ENCODE measurements at regions not wholly inside any gene's neighbourhood (a gene's known extent, or its start where the extent isn't known, plus 50 kb on each side); places are given as distances from the start of the nearest gene placed in this dataset.
A peak's percentile ranks its signal among the peaks of the same experiment; 100 is the strongest.

DNA sequence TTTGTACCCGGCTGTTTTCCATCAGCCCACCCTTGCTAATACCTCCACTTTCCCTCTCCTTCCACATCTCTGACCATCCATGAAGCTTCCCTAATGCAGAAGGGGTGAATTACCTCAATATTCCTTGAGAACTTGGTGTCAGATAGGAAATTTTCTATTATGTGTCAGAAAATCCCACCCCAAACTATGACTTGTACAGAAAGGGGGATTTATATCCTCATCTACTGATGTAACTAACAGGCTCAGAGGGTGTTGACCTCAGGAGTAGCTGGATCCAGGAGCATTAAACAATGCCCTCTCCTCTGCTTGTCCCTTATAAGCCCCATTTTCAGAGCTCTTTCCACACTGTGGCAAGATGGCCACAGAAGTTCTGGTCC lies 242.8 kb upstream of the TLE3 start:
- no peak for DNase-seq

DNA sequence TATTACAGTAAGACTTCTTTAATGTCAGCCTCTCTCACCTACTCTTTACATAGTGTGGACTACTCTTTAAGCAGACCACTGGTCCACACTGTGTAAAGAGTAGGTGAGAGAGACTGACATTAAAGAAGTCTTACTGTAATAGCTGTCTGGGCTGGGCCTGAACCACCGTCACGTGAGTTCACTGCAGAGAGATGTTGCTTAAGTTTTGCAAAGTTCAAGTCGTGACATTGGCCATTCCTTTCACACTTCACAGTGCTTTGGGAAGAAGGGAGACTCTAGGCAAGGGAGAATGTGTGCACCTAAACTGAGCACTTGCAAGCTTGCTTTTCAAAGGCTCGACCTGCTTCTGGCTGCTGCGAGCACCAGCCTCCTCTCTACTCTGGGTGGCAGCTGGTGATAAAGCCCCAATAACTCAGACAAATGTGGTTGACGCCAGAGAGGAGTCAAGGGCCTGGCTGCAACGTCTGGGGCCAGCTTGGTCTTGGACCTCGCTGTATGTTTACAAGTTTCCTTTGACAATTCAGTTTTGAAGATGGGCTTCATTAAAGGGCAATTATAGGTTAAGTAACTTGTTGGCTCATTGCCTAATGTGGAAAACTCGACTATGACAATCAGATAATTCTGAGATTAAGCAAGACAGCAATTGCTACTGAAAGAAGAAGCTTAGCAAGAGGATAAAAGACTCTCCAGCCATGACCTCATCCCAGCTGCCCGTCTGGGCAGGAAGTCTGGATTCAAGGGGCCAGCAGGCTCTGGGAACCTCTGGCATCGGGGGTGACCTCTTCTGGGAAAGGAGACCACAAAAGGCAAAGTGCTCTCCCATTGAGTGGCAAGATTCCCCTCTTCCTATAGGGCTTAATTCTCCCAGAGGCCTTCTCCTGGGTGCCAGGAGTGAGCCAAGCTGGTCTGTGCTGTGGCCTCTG lies 242.1 kb upstream of the TLE3 start:
- peak; percentile 53 for DNase-seq

DNA sequence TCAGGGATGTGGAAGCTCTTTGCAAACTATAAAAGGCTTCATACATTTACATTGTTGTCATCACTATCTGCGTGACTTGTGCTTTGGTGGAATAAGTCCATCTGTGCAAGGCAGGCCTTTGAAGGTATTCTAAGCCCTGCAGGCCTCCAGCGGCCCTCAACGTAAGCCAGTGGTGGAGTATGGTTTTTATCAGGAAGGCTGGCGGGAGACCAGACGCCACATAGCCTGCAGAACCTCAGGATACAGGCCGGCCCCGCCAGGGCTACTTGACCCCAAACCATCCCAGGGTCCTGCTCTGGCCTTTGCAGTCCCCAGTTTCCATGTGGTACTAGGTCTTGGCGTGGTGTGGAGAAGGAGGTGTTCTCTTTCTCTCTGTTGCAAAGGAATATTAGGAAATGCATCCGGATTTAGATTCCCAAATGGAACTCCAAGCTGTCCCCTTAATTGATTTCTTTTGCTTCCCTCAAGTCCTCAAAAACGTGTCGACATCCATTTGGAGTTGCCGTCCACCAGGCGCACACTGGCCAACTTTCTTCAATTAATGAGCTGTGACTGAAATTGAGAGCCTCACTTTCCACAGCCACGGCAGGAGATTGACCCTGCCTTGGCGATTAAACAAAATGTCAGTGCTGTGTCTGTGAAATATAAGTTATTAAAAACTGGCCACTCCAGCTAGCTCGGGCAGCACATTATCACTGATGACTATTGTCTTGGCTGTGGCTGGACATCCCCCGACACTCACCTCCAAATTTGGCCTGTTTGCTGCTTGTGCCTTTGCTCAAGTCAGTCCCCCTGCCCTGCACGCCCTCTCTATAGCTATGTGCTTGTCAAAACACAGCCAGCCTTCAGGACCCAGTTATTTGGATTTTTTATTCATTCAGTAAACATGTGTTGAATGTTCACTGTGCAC lies 239.8 kb upstream of the TLE3 start:
- DNase-seq = no peak

DNA sequence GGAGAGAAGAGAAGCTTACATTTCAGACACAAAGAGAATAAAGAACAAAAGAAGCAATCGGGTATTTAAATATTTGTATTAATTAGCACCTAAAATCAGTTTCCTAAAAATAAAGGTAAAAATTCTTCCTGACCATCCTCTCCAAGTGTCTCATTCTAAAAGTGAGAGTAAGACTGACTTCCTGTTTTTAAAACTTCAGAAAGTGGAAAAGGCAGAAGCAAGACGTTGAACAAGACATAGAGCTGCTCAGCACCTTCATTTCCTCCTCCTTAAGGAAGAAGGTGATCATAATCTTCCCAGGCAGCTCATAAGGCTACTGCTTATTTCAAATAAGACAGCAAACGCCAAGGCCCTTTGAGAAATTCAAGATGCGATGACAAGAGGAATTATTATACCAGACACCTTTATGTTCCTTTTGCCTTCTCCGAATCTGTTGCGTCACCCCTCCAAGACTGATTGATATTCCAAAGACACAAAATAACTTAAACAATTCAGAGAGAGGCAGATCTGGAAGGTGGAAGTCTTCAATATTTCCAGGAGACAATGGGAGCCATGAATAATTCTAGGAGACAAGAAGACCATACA lies 238.8 kb upstream of the TLE3 start:
- DNase-seq = no peak

DNA sequence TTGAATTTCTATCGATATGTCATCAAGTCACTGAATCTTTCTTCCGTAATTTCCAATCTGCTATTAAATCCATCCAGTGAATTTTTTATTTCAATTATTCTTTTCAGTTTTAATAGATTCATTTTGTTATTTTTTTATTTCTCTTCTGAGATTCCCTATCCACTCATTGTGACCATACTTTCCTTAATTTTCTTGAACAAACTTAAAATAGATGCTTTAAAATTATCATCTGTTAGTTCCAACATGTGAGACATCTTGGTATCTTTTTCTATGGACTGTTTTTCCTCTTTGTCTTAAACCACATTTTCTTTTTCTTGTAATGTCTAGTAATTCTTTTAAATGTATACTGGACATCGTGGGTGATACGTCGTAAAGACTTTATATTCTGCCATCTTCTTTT lies 236.6 kb upstream of the TLE3 start:
- DNase-seq = no peak

DNA sequence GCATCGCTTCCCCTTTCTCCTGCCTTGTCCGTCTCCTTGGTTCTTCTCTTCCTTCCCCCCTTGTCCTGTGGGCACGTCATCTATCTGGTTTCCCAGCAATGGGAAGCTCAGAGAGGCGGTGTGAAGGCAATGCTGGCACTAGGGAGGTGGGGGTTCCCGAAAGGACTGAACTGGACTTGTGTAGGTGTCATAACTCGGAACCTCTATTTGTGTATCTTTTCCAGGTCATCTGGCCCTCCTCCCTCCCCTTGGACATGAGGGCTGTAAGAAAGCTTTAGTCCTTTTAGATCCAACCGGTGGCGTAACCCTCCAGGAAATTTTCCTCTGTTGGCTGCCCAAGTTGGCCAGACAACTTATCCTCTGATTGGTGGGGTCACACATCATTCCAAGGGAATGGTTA lies 231.5 kb upstream of the TLE3 start:
- DNase-seq = no peak

DNA sequence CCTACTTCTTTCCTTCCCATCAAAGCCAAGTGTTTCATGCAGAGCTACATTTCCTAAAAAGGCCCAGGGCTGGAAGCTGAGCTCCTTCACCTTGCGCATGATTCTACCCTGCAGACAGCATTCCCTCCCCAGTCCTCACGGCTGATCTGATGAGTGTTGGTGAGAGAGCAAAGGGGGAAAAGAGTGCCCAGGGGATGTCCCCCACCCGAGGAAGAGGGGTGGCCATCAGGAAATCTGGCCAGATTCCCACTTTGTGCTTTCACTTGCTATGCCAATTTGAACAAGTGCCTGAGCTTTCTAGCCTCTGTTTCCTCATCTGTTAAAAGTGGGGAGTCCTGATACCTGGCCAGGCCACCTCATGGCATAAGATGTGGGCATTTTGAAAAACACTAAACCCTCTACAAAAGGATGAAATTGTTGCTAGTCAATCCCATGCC lies 231.0 kb upstream of the TLE3 start:
- no peak for DNase-seq

DNA sequence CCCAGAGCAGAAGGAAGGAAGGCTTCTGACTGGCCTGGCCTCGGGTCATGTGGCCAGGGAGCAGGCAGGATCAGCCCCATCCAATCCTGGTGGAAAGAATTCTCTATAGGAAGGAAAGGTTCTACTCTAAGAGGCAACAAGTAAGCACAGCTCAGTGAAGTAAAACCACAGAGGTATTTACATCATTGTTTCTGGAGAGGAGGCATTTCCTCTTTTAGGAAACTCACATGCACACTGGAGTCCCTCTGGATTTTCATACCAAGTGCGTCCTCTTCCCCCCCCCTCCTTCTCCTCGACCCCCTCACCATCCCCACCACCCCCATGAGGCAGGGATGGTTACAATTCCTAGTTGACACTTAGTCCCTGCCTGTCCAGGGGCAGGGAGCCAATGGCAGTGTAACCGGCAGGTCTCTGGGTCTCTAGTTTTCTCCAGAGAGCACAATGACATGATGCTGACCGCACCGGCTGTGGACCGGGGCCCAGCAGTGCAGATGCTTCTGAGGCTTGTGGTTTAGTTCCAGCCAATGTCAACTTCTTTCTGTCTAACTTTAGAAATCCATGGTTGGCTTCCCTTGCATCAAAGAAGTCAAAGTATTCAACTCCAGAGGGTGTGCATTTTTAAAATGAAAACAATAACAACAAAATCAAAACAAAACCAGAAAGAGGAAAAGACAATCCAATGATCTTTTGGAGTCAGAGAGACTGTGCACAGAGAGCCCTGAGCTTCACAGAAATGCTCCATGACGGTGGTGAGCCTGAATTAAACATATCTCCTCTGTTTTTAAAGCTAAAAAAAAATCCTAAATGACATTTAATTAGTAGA lies 230.3 kb upstream of the TLE3 start:
- no peak for DNase-seq

DNA sequence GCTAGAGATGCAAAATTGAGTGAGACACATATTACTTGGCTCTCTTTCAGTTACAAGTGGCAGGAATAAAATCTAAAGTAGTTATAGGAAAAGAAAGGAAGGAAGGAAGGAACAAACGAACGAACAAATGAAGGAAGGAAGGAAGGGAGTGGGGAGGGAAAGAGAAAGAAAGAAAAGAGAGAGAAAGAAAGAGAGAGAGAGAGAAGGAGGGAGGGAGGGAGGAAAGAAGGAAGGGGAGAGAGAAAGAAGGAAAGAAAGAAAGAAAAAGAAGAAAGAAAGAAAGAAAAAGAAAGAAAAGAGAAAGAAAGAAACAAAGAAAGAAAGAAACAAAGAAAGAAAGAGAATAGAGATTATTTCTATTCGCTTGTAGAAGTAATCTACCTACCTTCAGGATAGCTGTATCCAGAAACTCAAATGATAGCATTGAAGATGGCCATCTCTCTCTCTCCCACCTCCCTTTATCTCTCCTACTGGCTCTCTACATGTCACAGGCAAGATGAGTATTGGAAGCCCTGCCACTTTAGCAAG lies 229.7 kb upstream of the TLE3 start:
- DNase-seq = no peak

DNA sequence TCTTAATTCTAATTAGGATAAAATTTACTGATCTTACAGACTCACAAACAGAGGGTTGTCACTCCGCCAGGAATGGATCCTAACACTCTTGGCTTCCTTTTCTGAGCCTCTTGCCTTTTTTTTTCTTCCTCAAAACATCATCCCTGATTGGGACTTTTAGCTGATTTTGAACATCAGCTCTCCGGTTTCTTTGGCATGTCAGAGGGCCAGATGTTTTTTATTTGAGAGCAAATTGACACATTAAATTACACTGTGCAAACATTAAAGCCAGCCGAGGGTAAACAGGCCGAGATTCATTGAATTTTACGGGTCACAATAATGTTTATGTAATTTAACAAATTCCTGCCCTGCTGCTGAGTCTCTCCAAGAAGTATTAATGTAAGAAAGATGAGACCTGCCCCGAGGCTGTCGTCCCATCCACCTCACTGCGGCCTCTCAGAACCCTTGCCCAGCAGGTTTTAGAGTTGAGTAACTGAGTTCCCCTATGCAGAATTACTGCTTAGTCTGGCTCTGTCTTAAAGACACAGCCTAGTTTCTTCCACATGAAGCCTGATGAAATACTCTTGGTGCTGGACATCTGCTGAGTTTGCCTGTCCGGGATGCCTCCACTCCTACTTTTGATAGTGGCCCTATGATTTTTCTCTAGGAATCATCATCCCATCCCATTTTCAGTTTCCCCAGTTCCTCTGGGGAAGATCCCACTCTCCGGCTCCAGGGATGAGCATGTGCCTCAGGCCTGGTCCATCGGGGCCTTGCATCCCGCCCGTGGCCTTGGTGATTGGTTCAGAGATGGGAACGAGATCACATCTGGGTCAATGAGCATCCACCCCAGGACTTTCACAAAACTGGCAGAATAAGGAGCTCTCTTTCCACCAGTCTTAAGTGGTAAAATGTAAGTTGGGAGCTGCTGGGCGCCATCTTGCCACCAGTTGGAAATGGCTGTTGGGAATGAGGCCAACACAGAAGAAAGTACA lies 226.6 kb upstream of the TLE3 start:
- DNase-seq = no peak

DNA sequence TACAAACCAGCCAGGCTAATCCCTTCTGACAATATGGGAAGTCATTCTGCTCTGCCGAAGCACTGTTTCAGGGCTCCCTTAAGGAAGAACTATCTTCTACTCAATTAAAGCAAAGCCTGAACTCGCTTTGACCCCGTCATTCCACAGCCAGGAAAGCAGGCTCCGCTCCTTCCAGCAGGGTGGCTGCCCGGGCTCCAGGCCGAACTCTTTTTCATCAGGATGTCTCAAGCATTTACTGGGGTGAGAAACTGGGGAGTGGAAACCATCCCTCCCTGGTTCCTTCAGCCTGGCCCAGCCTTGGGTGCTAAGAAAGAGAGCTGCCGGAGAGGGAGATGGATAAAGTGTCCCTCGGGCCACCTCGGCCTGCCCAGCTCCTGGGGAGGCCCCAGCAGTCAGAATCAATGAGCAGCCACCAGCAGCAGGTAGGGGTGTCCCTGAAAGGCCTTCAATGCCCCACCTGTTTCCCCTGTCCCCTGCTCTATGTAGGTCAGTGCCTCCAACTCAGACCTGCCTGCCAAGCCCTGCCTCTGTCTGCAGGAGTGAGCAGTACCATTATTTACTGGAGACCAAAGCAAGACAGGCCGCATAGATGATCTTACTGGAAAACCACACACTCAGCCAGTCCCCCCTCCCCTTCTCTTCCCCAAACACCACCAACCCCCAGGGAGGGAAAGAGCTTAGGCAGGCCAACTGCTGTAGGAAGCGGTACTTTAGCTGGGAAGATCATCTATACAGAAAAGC lies 225.6 kb upstream of the TLE3 start:
- DNase-seq = peak; percentile 3

DNA sequence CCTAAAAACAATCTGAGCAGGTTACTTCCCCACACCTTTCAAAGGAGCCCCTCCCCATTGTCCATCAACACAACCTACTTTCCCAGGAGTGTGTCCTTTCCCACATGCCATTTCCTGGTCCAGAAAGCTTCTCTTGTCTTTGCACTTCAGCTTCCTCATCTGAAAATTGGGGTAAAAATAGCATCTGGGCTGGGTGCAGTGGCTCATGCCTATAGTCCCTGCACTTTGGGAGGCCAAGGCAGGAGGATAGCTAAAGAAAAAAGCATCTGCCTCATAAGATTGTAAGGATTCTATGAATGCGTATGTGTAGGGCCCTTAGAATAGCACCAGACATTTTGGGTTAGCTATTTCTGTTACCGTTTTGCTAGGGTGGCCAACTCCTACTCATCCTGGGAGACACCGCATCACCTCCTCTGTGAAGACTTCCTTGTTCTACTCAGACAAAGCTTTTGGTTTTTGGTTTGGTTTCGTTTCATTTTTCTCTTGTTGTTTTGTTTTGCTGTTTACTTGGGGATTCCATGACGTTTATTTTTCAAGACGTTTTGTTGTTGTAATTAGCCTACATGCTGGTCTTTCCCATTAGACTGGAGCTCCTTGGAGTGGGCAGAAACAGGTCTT lies 224.4 kb upstream of the TLE3 start:
- DNase-seq = no peak

DNA sequence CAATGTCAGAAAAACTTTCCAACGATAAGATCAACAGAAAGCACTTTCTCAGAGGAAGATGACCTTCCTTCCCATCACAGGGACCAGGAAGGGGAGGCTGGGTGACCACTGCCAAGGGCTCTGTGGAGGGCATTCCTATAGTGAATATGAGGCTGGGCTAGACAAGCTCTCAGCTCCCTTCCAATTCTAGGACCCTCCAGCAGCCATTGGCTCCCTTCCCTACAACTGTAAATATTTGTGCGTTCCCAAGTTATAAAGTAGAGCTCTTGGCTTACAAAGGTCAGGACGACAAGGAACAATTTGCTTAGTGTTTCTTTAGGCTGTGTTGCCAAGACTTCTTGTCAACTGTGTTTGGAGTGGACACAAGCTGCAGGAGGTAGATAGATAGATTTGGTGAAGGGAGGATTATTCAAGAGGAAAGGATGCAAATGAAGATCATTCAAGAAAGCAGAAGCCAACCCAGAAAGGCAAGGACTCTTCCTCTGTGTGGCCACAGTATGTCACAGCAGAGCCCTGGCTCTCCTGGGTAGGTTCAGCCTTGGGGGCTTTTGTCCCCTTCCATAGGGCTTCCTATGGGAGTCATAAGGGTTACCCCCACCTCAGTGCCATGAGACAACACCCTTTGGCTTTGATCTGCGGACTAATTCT lies 223.6 kb upstream of the TLE3 start:
- DNase-seq = no peak

DNA sequence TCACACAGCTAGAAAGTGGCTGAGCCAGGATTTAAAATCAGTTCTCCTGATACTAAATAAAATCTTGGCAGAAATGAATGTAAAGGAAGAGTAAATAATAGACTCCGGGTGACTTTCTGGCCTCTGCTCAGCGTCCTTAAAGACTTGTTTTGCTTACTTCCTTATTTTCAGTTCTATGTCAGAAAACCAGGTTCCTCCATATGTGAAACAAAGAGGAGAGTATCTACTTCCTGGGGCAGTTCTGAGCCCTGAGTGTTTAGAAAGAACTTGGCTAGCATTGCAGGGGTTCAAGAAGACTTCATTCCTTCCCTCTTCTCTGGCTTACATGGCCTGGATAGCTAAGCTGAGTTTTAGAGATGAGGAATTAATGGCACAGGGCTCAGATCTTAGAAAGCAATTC lies 222.8 kb upstream of the TLE3 start:
- no peak for DNase-seq

DNA sequence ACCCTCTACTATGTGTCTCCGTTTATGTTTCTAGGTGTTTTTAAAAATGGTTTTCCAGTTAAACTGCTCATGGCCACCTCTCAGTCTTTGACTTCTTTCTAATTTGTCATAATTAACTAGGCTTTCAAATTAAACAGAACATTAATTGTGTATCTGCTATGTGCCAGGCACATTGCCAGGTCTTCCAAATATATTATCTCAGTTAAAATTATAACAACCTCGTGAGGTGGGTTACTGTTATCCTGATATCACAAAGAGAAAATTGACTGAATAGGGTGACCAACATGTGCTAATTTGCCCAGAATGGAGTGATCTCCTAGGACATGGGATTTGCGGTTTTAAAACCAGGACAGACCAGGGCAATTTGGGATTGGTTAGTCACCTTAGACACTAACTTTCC lies 222.4 kb upstream of the TLE3 start:
- no peak for DNase-seq

DNA sequence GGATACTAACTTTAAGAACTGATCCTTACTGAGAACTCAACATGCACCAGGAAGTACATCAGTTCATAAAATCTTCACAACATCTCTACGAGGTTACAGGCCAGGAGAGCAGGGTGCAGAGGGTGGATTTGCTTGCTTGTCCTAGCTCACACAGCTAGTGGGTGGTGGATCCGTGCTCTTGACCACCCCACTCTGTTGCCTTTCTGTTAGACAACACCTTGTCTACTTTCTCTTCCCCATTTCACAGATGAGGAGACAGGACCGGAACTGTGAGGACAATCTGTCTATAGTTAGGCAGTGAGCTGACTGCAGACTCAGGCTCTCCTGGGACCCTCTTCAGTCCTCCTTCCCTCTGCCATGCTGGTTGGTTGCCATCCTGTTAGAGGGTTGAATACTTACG lies 221.7 kb upstream of the TLE3 start:
- DNase-seq = no peak

DNA sequence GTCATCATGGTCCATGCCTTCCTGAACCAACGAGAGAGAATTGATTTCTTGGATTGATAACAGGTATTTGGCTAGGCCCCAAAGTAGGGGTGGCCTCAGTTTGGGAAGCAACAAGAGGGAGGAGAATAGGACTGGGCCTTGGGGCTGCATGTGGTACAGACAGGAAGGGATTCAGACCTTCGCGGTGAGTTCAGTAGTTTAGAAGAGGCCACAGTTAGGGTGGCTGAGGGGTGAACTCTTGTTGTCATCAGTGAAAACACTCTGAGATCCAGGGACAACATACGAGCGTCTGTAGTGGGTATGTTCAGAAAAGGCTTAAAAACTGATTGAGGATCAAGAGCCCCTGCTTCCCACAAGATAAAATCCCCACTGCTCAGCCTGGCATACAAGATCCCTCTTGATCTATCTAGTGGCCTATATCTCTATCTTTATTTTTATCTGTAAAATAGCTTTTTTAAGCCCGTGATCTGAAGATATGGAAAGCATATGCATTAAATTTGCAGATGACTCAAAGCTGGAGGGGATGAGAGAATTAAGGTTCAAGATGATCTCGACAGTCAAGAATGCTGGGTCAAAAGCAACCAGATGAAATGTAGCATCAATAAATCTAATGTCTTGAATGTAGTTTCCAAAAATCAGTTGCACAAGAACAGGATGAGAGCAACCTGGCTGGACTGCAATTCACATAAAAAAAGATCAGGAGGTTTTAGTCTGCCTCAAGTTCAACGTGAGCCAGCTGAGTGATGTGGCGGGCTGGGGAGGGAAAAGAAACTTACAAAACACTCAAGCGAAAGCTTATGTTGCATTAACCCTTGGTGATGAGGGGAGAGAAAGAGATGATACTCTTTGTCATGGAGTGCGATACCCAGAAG lies 221.1 kb upstream of the TLE3 start:
- no peak for DNase-seq

DNA sequence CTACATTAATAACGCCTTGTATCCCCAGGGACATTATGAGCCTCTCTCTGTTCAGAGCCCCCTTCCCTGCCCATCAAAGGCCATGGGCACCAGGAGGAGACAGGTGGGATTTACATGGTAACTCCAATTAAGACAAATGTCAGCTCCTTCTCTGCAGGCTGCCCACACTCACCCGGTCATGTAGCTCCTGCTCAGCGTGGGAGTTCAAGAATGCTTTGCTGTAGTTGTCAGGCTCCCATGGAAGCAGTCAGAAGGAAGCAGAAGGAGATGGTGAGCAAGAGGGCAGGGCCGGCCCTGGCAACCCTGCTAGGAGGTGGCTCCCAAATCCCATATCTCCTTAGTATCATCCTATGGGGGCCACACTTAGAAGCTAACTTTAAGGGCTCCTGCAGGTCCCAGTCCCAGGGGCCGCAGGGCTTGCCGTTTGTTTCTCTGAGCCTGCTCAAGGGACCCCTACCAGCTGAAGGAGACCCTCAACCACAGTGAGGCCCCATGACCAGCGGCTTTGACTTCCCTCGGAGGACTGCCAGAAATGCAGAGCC lies 218.4 kb upstream of the TLE3 start:
- DNase-seq = no peak
